ENCODE measurements at regions not wholly inside any gene's neighbourhood (a gene's known extent, or its start where the extent isn't known, plus 50 kb on each side); places are given as distances from the start of the nearest gene placed in this dataset.

- H3K27me3 ChIP-seq (ENCODE audit: control insufficient read depth, insufficient read depth, low read length) = no peaks in the 10 kb centered on the region
- H3K36me3 ChIP-seq (ENCODE audit: control insufficient read depth, insufficient read depth, low read length) = no peaks in the 10 kb centered on the region
- H3K4me3 ChIP-seq (ENCODE audit: low read depth, low read length) = no peak overlapping the region
- H3K4me1 ChIP-seq (ENCODE audit: control insufficient read depth, insufficient read depth, low read length) = no peaks in the 10 kb centered on the region
- no peak for DNase-seq (ENCODE audit: low read depth in 4 of 6, low spot score in 6 of 6)
- H3K9me3 ChIP-seq (ENCODE audit: control insufficient read depth, insufficient read depth, low read length) = no peaks in the 10 kb centered on the region
- WGBS (ENCODE audit: insufficient coverage) = 100% methylated on average over 1 of the region's 4 CpGs
- no peak overlapping the region for H3K27ac ChIP-seq (ENCODE audit: low read depth, low read length)
Observed at GRCh38 chr7:68313806-68314205, 1284.5 kb upstream of the AUTS2 start.

GRCh38 chr7:68314208-68314607 is 1284.1 kb upstream of the AUTS2 start:
- H3K4me1 ChIP-seq (ENCODE audit: control insufficient read depth, insufficient read depth, low read length) = no peaks in the 10 kb centered on the region
- no peaks in the 10 kb centered on the region for H3K27me3 ChIP-seq (ENCODE audit: control insufficient read depth, insufficient read depth, low read length)
- no peak overlapping the region for H3K27ac ChIP-seq (ENCODE audit: low read depth, low read length)
- no peak overlapping the region for H3K4me3 ChIP-seq (ENCODE audit: low read depth, low read length)
- 67% methylated on average over 6 of the region's 8 CpGs for WGBS (ENCODE audit: insufficient coverage)
- H3K9me3 ChIP-seq (ENCODE audit: control insufficient read depth, insufficient read depth, low read length) = no peaks in the 10 kb centered on the region
- H3K36me3 ChIP-seq (ENCODE audit: control insufficient read depth, insufficient read depth, low read length) = no peaks in the 10 kb centered on the region
- DNase-seq (ENCODE audit: low read depth in 4 of 6, low spot score in 6 of 6) = no peak

GRCh38 chr7:68317476-68317875 is 1280.8 kb upstream of the AUTS2 start:
- DNase-seq (ENCODE audit: low read depth in 4 of 6, low spot score in 6 of 6) = no peak
- Histone ChIP-seq H3K27ac (ENCODE audit: low read depth, low read length) (no peak overlapping the region), H3K4me3 (ENCODE audit: low read depth, low read length) (no peak overlapping the region), H3K9me3 (ENCODE audit: control insufficient read depth, insufficient read depth, low read length) (no peaks in the 10 kb centered on the region), H3K36me3 (ENCODE audit: control insufficient read depth, insufficient read depth, low read length) (no peaks in the 10 kb centered on the region), H3K4me1 (ENCODE audit: control insufficient read depth, insufficient read depth, low read length) (peaks cover 4% of the 10 kb centered on the region), H3K27me3 (ENCODE audit: control insufficient read depth, insufficient read depth, low read length) (no peaks in the 10 kb centered on the region)
- WGBS (ENCODE audit: insufficient coverage) = 60% methylated on average over 1 of the region's 3 CpGs

GRCh38 chr7:68319061-68319460 is 1279.2 kb upstream of the AUTS2 start:
- no peak for DNase-seq (ENCODE audit: low read depth in 4 of 6, low spot score in 6 of 6)
- Histone ChIP-seq H3K4me1 (ENCODE audit: control insufficient read depth, insufficient read depth, low read length) (peaks cover 4% of the 10 kb centered on the region), H3K27ac (ENCODE audit: low read depth, low read length) (no peak overlapping the region), H3K36me3 (ENCODE audit: control insufficient read depth, insufficient read depth, low read length) (no peaks in the 10 kb centered on the region), H3K27me3 (ENCODE audit: control insufficient read depth, insufficient read depth, low read length) (no peaks in the 10 kb centered on the region), H3K9me3 (ENCODE audit: control insufficient read depth, insufficient read depth, low read length) (no peaks in the 10 kb centered on the region), H3K4me3 (ENCODE audit: low read depth, low read length) (no peak overlapping the region)

GRCh38 chr7:68321076-68321639 is 1277.1 kb upstream of the AUTS2 start:
- Histone ChIP-seq H3K27me3 (ENCODE audit: control insufficient read depth, insufficient read depth, low read length) (no peaks in the 10 kb centered on the region), H3K4me1 (ENCODE audit: control insufficient read depth, insufficient read depth, low read length) (peaks cover 4% of the 10 kb centered on the region), H3K36me3 (ENCODE audit: control insufficient read depth, insufficient read depth, low read length) (no peaks in the 10 kb centered on the region), H3K9me3 (ENCODE audit: control insufficient read depth, insufficient read depth, low read length) (no peaks in the 10 kb centered on the region), H3K27ac (ENCODE audit: low read depth, low read length) (no peak overlapping the region), H3K4me3 (ENCODE audit: low read depth, low read length) (no peak overlapping the region)
- 9% methylated on average over 4 of the region's 4 CpGs for WGBS (ENCODE audit: insufficient coverage)
- DNase-seq (ENCODE audit: low read depth in 4 of 6, low spot score in 6 of 6) = peak in 3 of 6 donors; percentile 38 to 86 (median 77)

- no peak overlapping the region for H3K27ac ChIP-seq (ENCODE audit: low read depth, low read length)
Observed at GRCh38 chr7:68321776-68322496, 1276.3 kb upstream of the AUTS2 start.

GRCh38 chr7:68324621-68325020 is 1273.7 kb upstream of the AUTS2 start:
- Histone ChIP-seq H3K4me3 (ENCODE audit: low read depth, low read length) (no peak overlapping the region), H3K36me3 (ENCODE audit: control insufficient read depth, insufficient read depth, low read length) (no peaks in the 10 kb centered on the region), H3K4me1 (ENCODE audit: control insufficient read depth, insufficient read depth, low read length) (peaks cover 4% of the 10 kb centered on the region), H3K27me3 (ENCODE audit: control insufficient read depth, insufficient read depth, low read length) (no peaks in the 10 kb centered on the region), H3K27ac (ENCODE audit: low read depth, low read length) (no peak overlapping the region), H3K9me3 (ENCODE audit: control insufficient read depth, insufficient read depth, low read length) (no peaks in the 10 kb centered on the region)
- no peak for DNase-seq (ENCODE audit: low read depth in 4 of 6, low spot score in 6 of 6)
- WGBS (ENCODE audit: insufficient coverage) = no CpG with 5 or more reads among the region's 6 CpGs

More at GRCh38 chr7:68321776-68322496, 1276.3 kb upstream of the AUTS2 start:
- no peak overlapping the region for H3K4me3 ChIP-seq (ENCODE audit: low read depth, low read length)
- H3K27me3 ChIP-seq (ENCODE audit: control insufficient read depth, insufficient read depth, low read length) = no peaks in the 10 kb centered on the region
- 40% methylated on average over 3 of the region's 5 CpGs for WGBS (ENCODE audit: insufficient coverage)
- peaks cover 4% of the 10 kb centered on the region for H3K4me1 ChIP-seq (ENCODE audit: control insufficient read depth, insufficient read depth, low read length)
- H3K9me3 ChIP-seq (ENCODE audit: control insufficient read depth, insufficient read depth, low read length) = no peaks in the 10 kb centered on the region
- H3K36me3 ChIP-seq (ENCODE audit: control insufficient read depth, insufficient read depth, low read length) = no peaks in the 10 kb centered on the region
- DNase-seq (ENCODE audit: low read depth in 4 of 6, low spot score in 6 of 6) = peak in 2 of 6 donors; percentile 6 to 54

- H3K9me3 ChIP-seq (ENCODE audit: control insufficient read depth, insufficient read depth, low read length) = no peaks in the 10 kb centered on the region
- H3K36me3 ChIP-seq (ENCODE audit: control insufficient read depth, insufficient read depth, low read length) = no peaks in the 10 kb centered on the region
- no peak overlapping the region for H3K27ac ChIP-seq (ENCODE audit: low read depth, low read length)
- no peak for DNase-seq (ENCODE audit: low read depth in 4 of 6, low spot score in 6 of 6)
- no peaks in the 10 kb centered on the region for H3K4me1 ChIP-seq (ENCODE audit: control insufficient read depth, insufficient read depth, low read length)
- no peak overlapping the region for H3K4me3 ChIP-seq (ENCODE audit: low read depth, low read length)
- WGBS (ENCODE audit: insufficient coverage) = no CpG with 5 or more reads among the region's 3 CpGs
- H3K27me3 ChIP-seq (ENCODE audit: control insufficient read depth, insufficient read depth, low read length) = no peaks in the 10 kb centered on the region
Observed at GRCh38 chr7:68334216-68334615, 1264.1 kb upstream of the AUTS2 start.

GRCh38 chr7:68334636-68335272 is 1263.5 kb upstream of the AUTS2 start:
- DNase-seq (ENCODE audit: low read depth in 4 of 6, low spot score in 6 of 6) = peak in 1 of 6 donors; percentile 36
- Histone ChIP-seq H3K9me3 (ENCODE audit: control insufficient read depth, insufficient read depth, low read length) (no peaks in the 10 kb centered on the region), H3K27me3 (ENCODE audit: control insufficient read depth, insufficient read depth, low read length) (no peaks in the 10 kb centered on the region), H3K27ac (ENCODE audit: low read depth, low read length) (no peak overlapping the region), H3K36me3 (ENCODE audit: control insufficient read depth, insufficient read depth, low read length) (no peaks in the 10 kb centered on the region), H3K4me1 (ENCODE audit: control insufficient read depth, insufficient read depth, low read length) (no peaks in the 10 kb centered on the region), H3K4me3 (ENCODE audit: low read depth, low read length) (no peak overlapping the region)
- WGBS (ENCODE audit: insufficient coverage) = 89% methylated on average over 4 of the region's 9 CpGs

- WGBS (ENCODE audit: insufficient coverage) = 82% methylated on average over 2 of the region's 8 CpGs
- DNase-seq (ENCODE audit: low read depth in 4 of 6, low spot score in 6 of 6) = peak in 2 of 6 donors; percentile 56 to 78
- H3K27ac ChIP-seq (ENCODE audit: low read depth, low read length) = no peak overlapping the region
Observed at GRCh38 chr7:68336594-68336993, 1261.7 kb upstream of the AUTS2 start.

More at GRCh38 chr7:68336594-68336993, 1261.7 kb upstream of the AUTS2 start:
- no peaks in the 10 kb centered on the region for H3K27me3 ChIP-seq (ENCODE audit: control insufficient read depth, insufficient read depth, low read length)
- no peaks in the 10 kb centered on the region for H3K9me3 ChIP-seq (ENCODE audit: control insufficient read depth, insufficient read depth, low read length)
- H3K4me3 ChIP-seq (ENCODE audit: low read depth, low read length) = no peak overlapping the region
- no peaks in the 10 kb centered on the region for H3K36me3 ChIP-seq (ENCODE audit: control insufficient read depth, insufficient read depth, low read length)
- H3K4me1 ChIP-seq (ENCODE audit: control insufficient read depth, insufficient read depth, low read length) = no peaks in the 10 kb centered on the region

Data from spinal cord (tissue), 9 donors.